ENCODE measurements at regions not wholly inside any gene's neighbourhood (a gene's known extent, or its start where the extent isn't known, plus 50 kb on each side); places are given as distances from the start of the nearest gene placed in this dataset.

- DNase-seq (ENCODE audit: low spot score) = no peak
These were observed 51.1 kb upstream of the ATP10B start for GRCh38 chr5:160903076-160903475.

Measured in kidney capillary endothelial cell (primary cell).